ENCODE measurements at regions not wholly inside any gene's neighbourhood (a gene's known extent, or its start where the extent isn't known, plus 50 kb on each side); places are given as distances from the start of the nearest gene placed in this dataset.

GRCh38 chr6:150712505-150713252, 113.0 kb downstream of the PLEKHG1 start:
- no peak for DNase-seq (ENCODE audit: low read depth)

GRCh38 chr6:150713487-150713886, 113.8 kb downstream of the PLEKHG1 start:
- no peak for DNase-seq (ENCODE audit: low read depth)

- DNase-seq (ENCODE audit: low read depth) = no peak
Observed at GRCh38 chr6:150713931-150714330, 114.2 kb downstream of the PLEKHG1 start.

DNA sequence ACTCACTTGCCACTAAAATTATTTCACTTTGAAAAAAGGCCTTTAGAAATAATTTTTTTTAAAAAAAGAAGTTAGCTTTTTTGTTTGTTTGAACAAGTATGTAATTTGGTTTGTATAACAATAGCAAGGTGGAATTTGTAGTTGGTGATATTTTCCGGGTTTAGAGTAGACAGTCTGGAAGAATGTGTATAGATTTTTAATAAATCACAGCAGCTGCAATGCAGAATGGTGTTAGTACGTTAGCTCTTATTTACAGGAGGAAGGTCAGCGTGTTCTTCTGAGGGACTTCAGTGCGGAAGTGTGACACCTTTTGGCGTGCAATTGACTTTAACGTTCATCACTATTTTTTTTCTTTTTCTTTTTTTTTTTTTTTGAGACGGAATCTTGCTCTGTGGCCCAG, 115.4 kb downstream of the PLEKHG1 start:
- no peak for DNase-seq (ENCODE audit: low read depth)

GRCh38 chr6:150717419-150717818, 117.7 kb downstream of the PLEKHG1 start:
- DNase-seq (ENCODE audit: low read depth) = no peak

- no peak for DNase-seq (ENCODE audit: low read depth)
Observed at GRCh38 chr6:150719099-150719766, 119.5 kb downstream of the PLEKHG1 start.

DNA sequence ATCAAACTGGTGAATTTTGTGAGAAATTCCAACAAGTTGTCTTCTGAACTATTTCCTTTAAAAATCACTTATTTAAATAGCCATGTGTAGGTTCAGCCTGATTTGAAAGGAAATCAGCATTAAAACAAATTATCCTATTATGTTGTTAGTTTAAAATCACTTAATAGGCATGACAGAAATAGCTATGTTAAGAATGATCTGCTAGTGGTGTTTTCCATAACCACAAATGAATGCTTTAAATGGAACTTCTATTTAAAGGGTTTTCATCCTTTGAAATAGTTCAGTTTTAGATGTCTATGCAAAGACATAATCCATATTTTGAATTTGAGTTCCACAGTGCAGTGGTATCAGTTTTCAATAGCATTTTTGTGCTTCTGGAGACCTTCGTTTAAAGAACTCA, 120.1 kb downstream of the PLEKHG1 start:
- DNase-seq (ENCODE audit: low read depth) = no peak

DNA sequence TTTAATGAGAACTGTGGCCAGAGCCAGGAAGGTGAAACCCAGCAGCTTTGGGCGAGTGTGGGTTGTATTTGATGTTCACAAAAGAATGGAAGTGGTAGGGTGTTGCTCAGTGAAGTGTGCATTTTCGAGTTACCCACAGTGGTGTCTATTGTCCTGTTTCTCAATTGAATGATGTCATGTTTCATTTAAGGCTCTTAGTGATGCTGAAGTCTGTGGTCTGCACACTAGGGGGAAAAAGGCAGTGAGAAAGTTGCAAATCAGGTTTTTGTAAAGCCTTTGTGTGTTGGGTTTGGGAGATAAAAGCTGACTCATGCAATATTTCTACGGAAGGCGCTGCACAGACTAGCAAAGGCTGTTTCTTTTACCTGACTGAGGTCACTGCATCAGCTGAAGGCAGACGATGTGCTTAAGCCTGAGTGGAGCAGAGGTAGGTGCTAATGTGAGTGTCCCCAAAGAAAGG, 121.1 kb downstream of the PLEKHG1 start:
- no peak for DNase-seq (ENCODE audit: low read depth)

DNA sequence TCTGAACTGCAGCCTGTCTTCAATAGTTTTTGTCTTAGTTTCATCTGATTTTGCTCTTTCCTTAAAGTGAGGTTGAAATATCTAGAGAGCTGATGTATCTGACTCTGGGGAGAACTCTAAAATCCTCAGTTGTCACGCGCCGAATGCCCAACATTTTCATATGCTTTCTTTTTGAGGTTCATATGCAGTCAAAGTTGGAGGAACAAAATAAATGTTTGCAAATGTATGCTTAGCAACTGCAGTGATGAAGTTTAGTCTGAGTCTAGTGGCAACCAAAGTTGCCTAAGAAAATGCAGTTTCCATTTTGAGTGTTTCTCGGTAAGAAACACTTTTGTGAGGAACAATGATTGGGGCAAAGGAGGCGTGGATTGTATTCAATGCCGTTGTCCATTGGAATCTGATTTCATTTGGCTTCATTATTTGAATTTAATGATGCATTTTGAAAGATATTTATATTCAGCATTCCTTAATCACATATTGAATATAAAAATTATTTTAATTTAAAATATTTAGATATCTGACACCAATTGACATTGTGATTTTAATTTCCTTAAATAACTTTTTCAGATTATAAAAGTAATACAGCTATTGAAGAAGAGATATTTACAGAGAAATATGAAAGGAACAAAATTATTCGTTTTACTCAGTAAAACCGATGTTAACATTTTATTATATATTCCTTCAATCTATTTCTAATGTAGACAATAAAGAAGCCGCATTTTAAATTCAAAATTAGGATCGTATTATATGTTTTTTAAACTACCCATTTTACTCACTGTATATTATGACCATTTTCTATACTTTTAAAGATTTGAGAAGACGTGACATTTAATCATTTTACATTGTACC, 122.0 kb downstream of the PLEKHG1 start:
- no peak for DNase-seq (ENCODE audit: low read depth)

GRCh38 chr6:150722614-150723344, 123.1 kb downstream of the PLEKHG1 start:
- DNase-seq (ENCODE audit: low read depth) = no peak

DNA sequence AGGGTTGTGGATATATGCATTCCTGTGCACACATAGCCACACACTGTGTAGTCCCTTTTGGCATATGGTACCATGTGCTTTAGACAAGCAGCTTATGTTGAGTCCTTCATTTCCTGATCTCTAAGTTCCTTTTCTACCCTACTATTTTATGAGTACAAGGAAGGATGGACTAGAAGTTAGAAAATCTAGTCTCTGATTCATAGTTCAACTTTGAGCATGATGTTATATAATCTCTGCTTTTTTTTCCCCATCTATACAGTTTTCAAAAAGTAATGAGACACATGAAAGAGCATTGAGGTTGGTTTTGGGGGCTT, 123.6 kb downstream of the PLEKHG1 start:
- DNase-seq (ENCODE audit: low read depth) = no peak

- DNase-seq (ENCODE audit: low read depth) = no peak
Observed at GRCh38 chr6:150723857-150724256, 124.2 kb downstream of the PLEKHG1 start.

GRCh38 chr6:150725795-150726194, 126.1 kb downstream of the PLEKHG1 start:
- DNase-seq (ENCODE audit: low read depth) = no peak

DNA sequence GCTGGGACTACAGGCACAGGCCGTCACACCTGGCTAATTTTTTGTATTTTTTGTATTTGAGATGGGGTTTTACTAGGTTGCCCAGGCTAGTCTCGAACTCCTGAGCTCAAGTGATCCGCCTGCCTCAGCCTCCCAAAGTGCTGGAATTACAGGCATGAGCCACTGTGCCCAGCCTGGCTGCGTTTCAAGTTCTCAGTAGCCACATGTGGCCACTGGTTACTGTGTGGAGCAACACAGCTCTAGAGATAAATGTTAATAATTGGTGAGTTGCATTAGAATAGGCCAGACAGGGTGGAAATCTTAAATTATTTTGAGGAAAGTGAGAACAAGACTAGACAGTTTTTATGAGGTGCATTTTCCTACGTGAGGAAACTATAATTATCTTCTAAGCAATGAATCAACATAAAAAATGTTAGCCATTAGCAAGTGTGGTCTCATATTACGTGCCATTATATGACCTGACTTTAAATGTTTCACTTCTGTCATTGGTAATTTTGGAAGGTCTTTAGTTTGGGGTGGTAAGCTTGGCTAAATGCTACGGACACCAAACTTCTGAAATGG, 129.6 kb downstream of the PLEKHG1 start:
- no peak for DNase-seq (ENCODE audit: low read depth)

DNA sequence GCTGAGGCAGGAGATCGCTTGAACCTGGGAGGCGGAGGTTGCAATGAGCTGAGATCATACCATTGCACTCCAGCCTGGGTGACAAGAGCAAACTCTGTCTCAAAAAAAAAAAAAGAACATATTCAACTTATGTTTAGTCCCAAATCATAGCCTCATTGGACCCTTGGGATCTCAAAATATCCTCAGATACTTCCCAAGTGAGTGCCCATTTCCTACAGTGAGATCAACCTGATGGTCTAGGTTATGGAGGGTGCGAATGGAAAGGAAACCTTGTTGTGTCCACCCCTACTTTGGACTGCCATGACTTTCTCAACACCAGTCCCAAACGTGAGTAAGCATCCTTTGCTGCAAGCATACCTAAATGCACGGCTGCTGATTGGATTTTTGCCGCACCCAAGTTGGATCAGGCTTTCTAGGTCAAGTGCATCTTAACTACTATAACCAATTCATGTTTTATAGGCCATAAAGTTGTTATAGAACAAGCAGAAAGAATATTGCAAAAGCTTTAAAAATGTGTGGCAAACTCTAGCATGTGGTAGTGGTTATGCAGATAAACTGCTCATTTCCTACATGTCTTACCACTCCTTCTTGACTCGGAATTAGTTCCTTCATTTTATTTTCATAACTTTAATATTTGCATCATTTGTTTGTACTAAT, 131.2 kb downstream of the PLEKHG1 start:
- DNase-seq (ENCODE audit: low read depth) = no peak

- no peak for DNase-seq (ENCODE audit: low read depth)
Observed at GRCh38 chr6:150732765-150733539, 132.6 kb upstream of the MTHFD1L start.

DNA sequence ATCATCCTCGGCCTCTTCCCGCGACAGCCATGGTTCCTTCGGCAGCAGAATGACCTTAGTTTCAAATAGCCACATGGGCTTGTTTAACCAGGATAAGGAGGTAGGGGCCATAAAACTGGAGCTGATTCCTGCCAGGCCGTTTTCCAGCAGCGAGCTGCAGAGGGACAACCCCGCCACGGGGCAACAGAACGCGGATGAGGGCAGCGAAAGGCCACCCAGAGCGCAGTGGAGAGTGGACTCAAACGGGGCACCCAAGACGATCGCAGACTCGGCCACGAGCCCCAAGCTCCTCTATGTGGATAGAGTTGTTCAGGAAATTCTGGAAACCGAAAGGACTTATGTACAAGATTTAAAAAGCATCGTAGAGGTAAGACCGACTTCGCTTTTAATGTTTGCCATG, 131.8 kb upstream of the MTHFD1L start:
- no peak for DNase-seq (ENCODE audit: low read depth)

DNA sequence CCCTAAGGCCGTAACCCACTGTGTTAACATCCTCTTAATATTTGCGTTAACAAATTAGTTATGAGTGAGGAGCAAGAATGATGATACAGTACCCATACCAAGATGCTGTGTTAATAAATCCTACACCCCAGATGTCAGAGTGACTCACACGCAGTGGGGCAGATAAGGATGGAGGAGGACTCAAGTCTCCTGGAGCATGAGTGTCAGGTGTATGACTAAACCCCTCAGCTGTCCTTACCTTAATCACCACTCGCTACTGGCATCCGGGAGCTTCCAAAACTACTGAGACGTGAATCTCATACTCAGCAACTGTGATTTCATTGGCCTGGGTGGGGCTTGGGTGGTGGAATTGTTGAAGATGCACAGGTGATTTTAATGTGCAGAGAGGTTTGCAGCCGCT, 131.3 kb upstream of the MTHFD1L start:
- DNase-seq (ENCODE audit: low read depth) = no peak

DNA sequence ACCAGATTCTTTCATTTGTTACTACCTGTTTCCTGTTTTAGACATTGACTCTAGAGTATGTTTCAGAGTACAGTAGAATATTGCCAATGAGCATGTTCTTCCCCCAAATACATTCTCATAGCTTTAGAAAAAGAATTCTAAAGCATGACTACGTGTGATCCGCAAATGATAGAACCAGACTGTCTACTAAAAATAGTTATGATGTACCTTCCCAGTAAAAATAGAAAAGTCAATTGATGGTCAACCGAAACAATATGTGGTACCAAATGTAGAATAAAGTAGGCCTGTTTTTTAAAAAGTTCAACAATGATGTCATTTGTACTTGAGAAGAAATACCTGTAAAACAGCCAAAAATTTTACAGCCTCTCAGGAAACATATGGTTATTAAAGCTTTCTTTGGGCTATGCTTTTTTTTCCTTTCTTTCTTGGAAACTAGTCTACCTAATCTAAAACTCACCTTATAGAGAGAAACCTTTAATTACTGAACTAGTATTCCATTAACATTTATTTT, 130.1 kb upstream of the MTHFD1L start:
- no peak for DNase-seq (ENCODE audit: low read depth)

- no peak for DNase-seq (ENCODE audit: low read depth)
Observed at GRCh38 chr6:150738092-150738629, 127.3 kb upstream of the MTHFD1L start.
